Stimulated activated CD4-positive, alpha-beta T cell treated with anti-CD3 and anti-CD28 coated beads, TNF-alpha, amount 100 ng/mL, for 1 hour (primary cell): ENCODE measurements at regions not wholly inside any gene's neighbourhood (a gene's known extent, or its start where the extent isn't known, plus 50 kb on each side); places are given as distances from the start of the nearest gene placed in this dataset.
"Not testable (repeated sequence)": the region's sequence is repeated elsewhere in the genome, so short reads cannot be mapped to it uniquely, and the experiment has no call there.

Source experiments
- DNase-seq, 3 donors: peaks; one replicate each; pipeline ENCODE4 v3.0.0-alpha.2; 2020; ENCODE audit warnings: low read depth in 3 of 3, low spot score in 1 of 3

- DNase-seq = no peak
These were observed 558.3 kb downstream of the GALC start for GRCh38 chr14:87434680-87435079.

- DNase-seq = no peak
These were observed 559.0 kb downstream of the GALC start for GRCh38 chr14:87434011-87434410.

GRCh38 chr14:87432698-87433097 is 560.3 kb downstream of the GALC start:
- DNase-seq = no peak

DNA sequence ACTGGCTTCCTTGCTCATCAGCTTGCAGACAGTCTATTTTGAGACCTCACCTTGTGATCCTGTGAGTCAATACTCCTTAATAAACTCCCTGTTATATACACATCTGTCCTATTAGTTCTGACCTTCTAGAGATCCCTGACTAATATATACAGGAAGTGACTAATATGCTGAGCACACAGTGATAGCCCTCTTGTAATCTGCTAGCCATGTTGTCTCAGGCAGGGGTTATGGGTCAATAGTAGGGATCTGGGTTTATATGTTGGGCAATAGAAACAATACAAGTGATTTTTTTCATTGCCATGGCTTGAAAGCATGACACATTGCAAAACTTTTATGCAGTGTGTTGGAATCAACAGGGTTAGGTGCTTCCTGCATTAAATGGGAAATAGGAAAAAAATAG is 562.2 kb downstream of the GALC start:
- no peak for DNase-seq

DNA sequence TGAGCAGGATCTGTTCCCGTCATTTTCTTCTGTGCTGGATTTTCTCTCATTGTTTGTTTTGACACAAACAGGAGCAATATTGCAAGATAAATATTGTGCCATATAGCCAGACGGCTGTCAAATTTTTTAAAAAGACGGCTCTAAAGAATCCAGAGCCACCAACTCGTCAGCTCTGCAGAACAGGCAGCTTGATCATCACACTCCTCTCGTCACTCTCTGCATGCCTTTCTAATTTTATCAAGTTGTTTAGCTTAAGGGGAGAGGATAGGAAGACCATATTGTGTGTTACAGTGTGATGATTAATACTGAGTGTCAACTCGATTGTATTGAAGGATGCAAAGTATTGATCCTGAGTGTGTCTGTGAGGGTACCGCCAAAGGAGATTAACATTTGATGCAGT is 562.8 kb downstream of the GALC start:
- no peak for DNase-seq

DNA sequence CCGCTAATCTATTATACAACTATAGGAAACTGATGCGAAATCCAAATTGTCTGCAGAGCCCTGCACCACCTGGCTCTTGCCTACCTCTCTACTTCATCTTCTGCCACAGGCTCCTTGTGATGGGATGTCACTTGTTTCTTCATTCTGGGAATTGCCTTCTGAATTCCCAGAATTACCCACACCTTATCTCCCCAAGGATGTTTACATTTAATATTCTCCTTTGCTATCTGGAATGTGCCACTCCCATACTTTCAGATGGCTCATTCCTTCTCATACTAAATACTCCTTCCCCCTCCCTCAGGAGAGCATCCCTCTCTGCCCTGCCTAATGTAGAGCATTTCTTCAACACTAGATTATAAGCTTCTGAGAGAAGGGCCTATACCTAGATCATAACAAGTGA is 573.1 kb downstream of the GALC start:
- DNase-seq = no peak

DNA sequence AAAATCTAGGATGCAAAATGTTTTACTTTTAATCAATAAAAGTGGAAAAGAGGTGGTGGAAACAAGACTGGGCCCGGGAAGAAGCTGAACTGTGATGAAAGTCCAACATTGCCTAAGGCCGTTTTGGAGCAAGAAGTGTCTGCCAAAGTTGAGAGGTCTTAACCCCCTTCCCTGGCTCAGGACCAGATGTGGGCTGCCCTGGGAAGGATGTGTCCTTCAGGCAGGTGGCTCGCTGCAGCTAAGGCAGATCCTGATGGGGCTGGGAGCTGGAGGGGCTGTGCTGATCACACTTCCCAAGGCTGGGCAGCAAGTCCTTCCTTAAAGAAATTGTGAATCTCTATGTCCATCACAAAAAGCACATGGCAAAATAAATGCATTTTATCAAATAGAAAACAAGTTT is 581.6 kb downstream of the GALC start:
- DNase-seq = no peak

GRCh38 chr14:87409393-87409792 is 583.6 kb downstream of the GALC start:
- no peak for DNase-seq

GRCh38 chr14:87407344-87407743 is 585.6 kb downstream of the GALC start:
- DNase-seq = no peak

DNA sequence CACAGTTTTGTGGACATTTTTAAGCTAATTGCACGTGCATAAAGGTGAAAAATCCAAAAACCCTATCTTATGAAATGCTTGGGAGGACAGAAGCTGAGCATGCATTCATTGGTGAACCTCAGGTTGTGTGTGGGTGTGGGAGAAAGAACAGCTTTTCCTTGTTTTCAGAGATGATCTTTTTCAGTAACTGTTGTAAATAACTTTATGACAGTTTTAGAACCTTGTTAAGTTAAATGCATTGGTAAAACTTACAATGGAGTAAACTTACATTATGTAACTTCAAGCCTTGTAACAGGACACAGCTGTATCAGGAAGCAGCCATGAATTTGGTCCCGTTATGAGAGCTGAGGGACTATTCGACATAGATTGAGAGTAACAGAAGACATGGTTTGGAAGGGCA is 587.4 kb downstream of the GALC start:
- DNase-seq = no peak

GRCh38 chr14:87397499-87397898 is 595.5 kb downstream of the GALC start:
- DNase-seq = no peak

DNA sequence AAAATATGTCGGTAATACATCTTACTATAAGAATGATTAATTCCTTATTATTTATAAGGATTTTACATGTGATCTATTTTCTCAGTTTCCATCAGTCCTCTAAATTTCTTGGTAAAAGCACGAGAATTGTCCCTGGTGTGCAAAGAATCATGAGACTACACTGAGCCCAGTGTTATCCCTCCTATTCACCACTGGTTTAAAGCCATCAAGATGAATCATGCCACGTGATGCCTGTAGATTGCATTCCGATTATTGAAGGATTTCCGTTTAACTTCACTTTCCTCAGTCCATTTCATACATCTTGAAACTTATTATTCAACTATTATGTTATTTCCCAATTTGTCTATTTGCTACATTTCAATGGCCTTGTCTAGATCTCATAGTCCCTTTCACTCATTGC is 601.9 kb downstream of the GALC start:
- DNase-seq = no peak

- no peak for DNase-seq
These were observed 604.0 kb downstream of the GALC start for GRCh38 chr14:87388946-87389345.

GRCh38 chr14:87387806-87388205 is 605.2 kb downstream of the GALC start:
- no peak for DNase-seq

DNA sequence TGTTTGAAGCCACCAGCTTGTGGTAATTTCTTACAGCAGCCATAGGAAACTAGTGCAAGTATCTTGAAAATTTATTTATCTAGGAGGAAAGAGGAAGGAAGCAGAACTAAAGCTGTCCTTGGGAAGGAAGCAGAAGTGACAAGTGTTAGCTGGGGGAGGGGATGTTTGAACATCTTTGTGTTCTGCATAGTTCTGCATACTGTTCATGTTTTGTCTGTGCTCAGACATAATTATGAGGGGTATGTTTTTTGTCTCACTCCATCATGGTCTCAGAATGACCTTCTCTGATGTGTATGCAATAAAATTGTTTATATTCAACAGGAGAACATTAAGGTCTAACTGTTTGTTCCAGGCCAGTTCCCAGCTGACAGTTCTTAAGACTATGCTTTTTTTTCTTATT is 606.5 kb downstream of the GALC start:
- DNase-seq = no peak

GRCh38 chr14:87380054-87380453 is 612.9 kb downstream of the GALC start:
- DNase-seq = no peak

DNA sequence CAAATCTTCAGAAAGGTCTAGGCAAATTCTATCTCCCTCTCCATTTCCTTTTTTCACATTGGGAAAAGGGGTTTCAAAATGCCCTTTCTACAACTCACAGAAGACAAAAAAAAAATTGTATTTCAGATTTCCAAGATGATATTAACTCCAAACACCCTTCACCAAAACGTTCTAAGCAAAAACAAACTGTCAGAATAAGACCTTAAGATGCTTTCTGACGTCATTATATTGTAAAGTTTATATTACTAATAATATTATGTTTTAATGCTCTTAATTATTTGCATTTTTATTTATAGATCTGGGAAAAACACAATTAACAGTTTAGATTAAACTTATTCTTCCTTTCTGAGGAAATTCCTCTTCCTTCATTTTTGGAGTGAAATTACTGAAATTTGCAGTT is 624.2 kb downstream of the GALC start:
- no peak for DNase-seq

DNA sequence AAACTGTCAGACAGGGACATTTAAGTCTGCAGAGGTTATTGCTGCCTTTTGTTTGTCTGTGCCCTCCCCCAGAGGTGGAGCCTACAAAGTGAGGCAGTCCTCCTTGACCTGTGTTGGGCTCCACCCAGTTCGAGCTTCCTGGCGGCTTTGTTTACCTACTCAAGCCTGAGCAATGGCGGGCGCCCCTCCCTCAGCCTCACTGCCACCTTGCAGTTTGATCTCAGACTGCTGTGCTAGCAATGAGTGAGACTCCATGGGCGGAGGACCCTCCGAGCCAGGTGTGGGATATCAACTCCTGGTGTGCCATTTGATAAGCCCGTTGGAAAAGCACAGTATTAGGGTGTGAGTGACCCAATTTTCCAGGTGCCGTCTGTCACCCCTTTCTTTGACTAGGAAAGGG is 632.7 kb downstream of the GALC start:
- not testable (repeated sequence) for DNase-seq

DNA sequence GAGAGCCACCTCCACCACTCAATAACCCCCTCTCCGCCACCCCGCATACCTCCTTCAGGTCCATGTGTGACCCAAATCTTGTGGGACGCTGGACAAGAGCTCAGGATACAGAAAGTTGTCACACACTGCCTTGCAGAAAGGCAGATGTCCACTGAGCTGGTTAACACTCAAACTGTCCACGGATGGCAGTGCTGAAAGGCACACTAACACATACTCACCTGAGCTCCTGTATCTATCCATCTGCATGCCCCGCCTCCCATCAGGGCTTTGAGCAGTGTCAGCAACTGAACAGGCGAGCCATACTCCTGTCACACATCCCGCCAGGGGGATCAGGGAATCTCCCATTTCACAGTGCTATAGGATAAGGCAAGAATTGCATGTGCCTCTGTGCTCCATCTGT is 642.0 kb downstream of the GALC start:
- DNase-seq = no peak

- DNase-seq = no peak
These were observed 643.1 kb downstream of the GALC start for GRCh38 chr14:87349921-87350320.

GRCh38 chr14:87343652-87344051 is 649.3 kb downstream of the GALC start:
- no peak for DNase-seq

GRCh38 chr14:87334997-87335685 is 657.8 kb downstream of the GALC start:
- DNase-seq = no peak

GRCh38 chr14:87331991-87332390 is 661.0 kb downstream of the GALC start:
- DNase-seq = no peak

DNA sequence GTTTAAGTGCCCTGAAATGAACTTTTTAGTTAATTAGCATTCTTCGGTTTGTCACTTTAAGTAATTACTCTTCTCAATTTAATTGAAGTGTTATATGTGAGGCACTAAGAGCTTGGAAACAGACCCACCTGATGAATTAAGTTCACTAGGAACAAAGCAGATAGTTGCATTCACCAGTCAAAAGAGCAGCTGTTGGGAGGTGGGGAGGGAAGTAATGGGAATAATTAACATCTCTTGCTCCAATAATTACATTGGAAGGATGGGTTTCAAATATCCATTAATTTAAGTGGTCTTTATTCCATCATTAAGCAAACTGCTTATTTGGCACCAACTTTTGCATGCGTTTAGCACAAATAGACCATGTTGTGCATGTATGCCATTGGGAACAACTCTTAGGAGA is 667.2 kb downstream of the GALC start:
- DNase-seq = no peak
